CD4-positive, alpha-beta T cell treated with Interferon gamma for 1 hour (primary cell): ENCODE measurements at regions not wholly inside any gene's neighbourhood (a gene's known extent, or its start where the extent isn't known, plus 50 kb on each side); places are given as distances from the start of the nearest gene placed in this dataset.
"Not testable (repeated sequence)": the region's sequence is repeated elsewhere in the genome, so short reads cannot be mapped to it uniquely, and the experiment has no call there.

Source experiments
- DNase-seq: peaks from one replicate; pipeline ENCODE4 v3.0.0-alpha.2; 2020

GRCh38 chr5:164317676-164318075, 812.3 kb downstream of the MAT2B start:
- DNase-seq = no peak

- DNase-seq = no peak
Measured at GRCh38 chr5:164319161-164319560, 813.7 kb downstream of the MAT2B start.

GRCh38 chr5:164324239-164324638, 818.8 kb downstream of the MAT2B start:
- no peak for DNase-seq

GRCh38 chr5:164326219-164326618, 820.8 kb downstream of the MAT2B start:
- no peak for DNase-seq

GRCh38 chr5:164327166-164327565, 821.7 kb downstream of the MAT2B start:
- DNase-seq = not testable (repeated sequence)

GRCh38 chr5:164332349-164333196, 827.2 kb downstream of the MAT2B start:
- no peak for DNase-seq

- no peak for DNase-seq
Measured at GRCh38 chr5:164335837-164336236, 830.4 kb downstream of the MAT2B start.

GRCh38 chr5:164336276-164336675, 830.9 kb downstream of the MAT2B start:
- no peak for DNase-seq

GRCh38 chr5:164336906-164337305, 831.5 kb downstream of the MAT2B start:
- DNase-seq = no peak

GRCh38 chr5:164341056-164341619, 835.7 kb downstream of the MAT2B start:
- DNase-seq = no peak

- no peak for DNase-seq
Measured at GRCh38 chr5:164345173-164345849, 839.9 kb downstream of the MAT2B start.

- no peak for DNase-seq
Measured at GRCh38 chr5:164345853-164346252, 840.4 kb downstream of the MAT2B start.

GRCh38 chr5:164346785-164347630, 841.6 kb downstream of the MAT2B start:
- DNase-seq = no peak

GRCh38 chr5:164350236-164350635, 844.8 kb downstream of the MAT2B start:
- no peak for DNase-seq

GRCh38 chr5:164351245-164351834, 845.9 kb downstream of the MAT2B start:
- DNase-seq = no peak

- DNase-seq = no peak
Measured at GRCh38 chr5:164352695-164353094, 847.3 kb downstream of the MAT2B start.

- no peak for DNase-seq
Measured at GRCh38 chr5:164353155-164353554, 847.7 kb downstream of the MAT2B start.

GRCh38 chr5:164354139-164354751, 848.8 kb downstream of the MAT2B start:
- DNase-seq = no peak

GRCh38 chr5:164355267-164355830, 849.9 kb downstream of the MAT2B start:
- no peak for DNase-seq

GRCh38 chr5:164356790-164357189, 851.4 kb downstream of the MAT2B start:
- no peak for DNase-seq

GRCh38 chr5:164357395-164358033, 852.1 kb downstream of the MAT2B start:
- no peak for DNase-seq
